ENCODE measurements at regions not wholly inside any gene's neighbourhood (a gene's known extent, or its start where the extent isn't known, plus 50 kb on each side); places are given as distances from the start of the nearest gene placed in this dataset.
"Not testable (repeated sequence)": the region's sequence is repeated elsewhere in the genome, so short reads cannot be mapped to it uniquely, and the experiment has no call there.

DNA sequence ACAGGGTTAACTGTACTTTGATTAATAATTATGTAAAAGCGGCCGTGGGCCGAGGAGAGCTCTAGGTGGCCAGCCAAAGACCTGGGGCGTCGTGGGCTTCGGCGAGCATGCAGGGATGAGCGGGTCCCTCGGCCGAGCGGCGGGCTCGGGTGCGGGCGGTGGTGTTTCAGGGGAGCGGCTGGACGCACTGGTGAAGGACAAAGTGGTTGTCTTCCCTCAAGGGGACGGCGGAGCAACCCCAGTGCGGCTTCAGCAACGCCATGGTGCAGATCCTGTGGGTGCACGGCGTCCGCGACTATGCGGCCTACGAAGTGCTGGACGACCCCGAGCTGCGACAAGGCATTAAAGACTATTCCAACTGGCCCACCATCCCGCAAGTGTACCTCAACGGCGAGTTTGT is 103.0 kb upstream of the C1GALT1C1 start:
- Histone ChIP-seq H3K9me3 (no peaks in the 10 kb centered on the region), H3K4me1 (no peaks in the 10 kb centered on the region), H3K36me3 (ENCODE audit: control insufficient read depth, insufficient read depth, low read length) (no peaks in the 10 kb centered on the region), H3K27me3 (replicated peaks; ENCODE audit: control insufficient read depth, insufficient read depth, low read length) (no peaks in the 10 kb centered on the region), H3K4me3 (ENCODE audit: low read depth, low read length) (no peak overlapping the region)
- H3K4me1 Mint-ChIP-seq (ENCODE audit: low read depth, unreplicated experiment) = no peaks in the 10 kb centered on the region
- H3K27ac Mint-ChIP-seq (ENCODE audit: unreplicated experiment) = no peak overlapping the region
- no peaks in the 10 kb centered on the region for H3K36me3 Mint-ChIP-seq (ENCODE audit: insufficient read depth, unreplicated experiment)
- no TSS peak for BruUV-seq (replicated peaks)
- H3K4me3 Mint-ChIP-seq (ENCODE audit: unreplicated experiment) = no peak overlapping the region
- no peaks in the 10 kb centered on the region for H3K9me3 Mint-ChIP-seq (ENCODE audit: unreplicated experiment)
- ChIA-PET CTCF (no interaction called here), POLR2A (no interaction called here)
- TF ChIP-seq, protein P1, sequence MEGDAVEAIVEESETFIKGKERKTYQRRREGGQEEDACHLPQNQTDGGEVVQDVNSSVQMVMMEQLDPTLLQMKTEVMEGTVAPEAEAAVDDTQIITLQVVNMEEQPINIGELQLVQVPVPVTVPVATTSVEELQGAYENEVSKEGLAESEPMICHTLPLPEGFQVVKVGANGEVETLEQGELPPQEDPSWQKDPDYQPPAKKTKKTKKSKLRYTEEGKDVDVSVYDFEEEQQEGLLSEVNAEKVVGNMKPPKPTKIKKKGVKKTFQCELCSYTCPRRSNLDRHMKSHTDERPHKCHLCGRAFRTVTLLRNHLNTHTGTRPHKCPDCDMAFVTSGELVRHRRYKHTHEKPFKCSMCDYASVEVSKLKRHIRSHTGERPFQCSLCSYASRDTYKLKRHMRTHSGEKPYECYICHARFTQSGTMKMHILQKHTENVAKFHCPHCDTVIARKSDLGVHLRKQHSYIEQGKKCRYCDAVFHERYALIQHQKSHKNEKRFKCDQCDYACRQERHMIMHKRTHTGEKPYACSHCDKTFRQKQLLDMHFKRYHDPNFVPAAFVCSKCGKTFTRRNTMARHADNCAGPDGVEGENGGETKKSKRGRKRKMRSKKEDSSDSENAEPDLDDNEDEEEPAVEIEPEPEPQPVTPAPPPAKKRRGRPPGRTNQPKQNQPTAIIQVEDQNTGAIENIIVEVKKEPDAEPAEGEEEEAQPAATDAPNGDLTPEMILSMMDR (IDR thresholded peaks at IDR 0.05; ENCODE audit: insufficient read depth in 1 of 2, low read depth in 1 of 2, low read length in 1 of 2, severe bottlenecking in 1 of 2, unreplicated experiment in 1 of 2) = no peak
- H3K27me3 Mint-ChIP-seq (ENCODE audit: insufficient read depth, unreplicated experiment) = no peaks in the 10 kb centered on the region
- intact Hi-C loops (cut with micrococcal nuclease; ENCODE audit: unreplicated experiment) = no loop called here
- DNase-seq = no peak

DNA sequence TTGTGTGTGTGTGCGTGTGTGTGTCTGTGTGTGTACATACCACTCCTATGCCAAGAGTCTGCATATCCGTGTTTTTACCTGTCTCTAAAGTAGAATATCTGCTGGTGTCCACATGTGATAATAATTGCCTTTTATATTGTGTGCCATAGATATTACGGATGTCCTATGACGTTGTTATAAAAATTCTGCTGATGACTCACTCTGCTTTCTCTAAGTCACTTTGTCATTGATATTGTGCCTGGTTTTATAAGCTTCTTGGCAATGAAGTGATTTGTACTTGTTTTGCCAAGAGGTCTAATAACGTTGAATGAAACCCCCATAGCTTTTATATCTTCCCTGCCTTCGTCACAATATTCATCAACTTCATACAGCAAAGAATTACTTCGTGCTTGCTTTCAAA is 102.6 kb upstream of the C1GALT1C1 start:
- intact Hi-C loops (cut with micrococcal nuclease; ENCODE audit: unreplicated experiment) = no loop called here
- H3K4me3 Mint-ChIP-seq (ENCODE audit: unreplicated experiment) = no peak overlapping the region
- H3K27me3 Mint-ChIP-seq (ENCODE audit: insufficient read depth, unreplicated experiment) = no peaks in the 10 kb centered on the region
- Histone ChIP-seq H3K4me3 (ENCODE audit: low read depth, low read length) (no peak overlapping the region), H3K36me3 (ENCODE audit: control insufficient read depth, insufficient read depth, low read length) (no peaks in the 10 kb centered on the region), H3K4me1 (no peaks in the 10 kb centered on the region), H3K9me3 (no peaks in the 10 kb centered on the region), H3K27me3 (replicated peaks; ENCODE audit: control insufficient read depth, insufficient read depth, low read length) (no peaks in the 10 kb centered on the region)
- CTCF ChIA-PET = no interaction called here
- no peaks in the 10 kb centered on the region for H3K4me1 Mint-ChIP-seq (ENCODE audit: low read depth, unreplicated experiment)
- no peak for DNase-seq
- BruUV-seq (replicated peaks) = no TSS peak
- POLR2A ChIA-PET = no interaction called here
- H3K36me3 Mint-ChIP-seq (ENCODE audit: insufficient read depth, unreplicated experiment) = no peaks in the 10 kb centered on the region
- H3K27ac Mint-ChIP-seq (ENCODE audit: unreplicated experiment) = no peak overlapping the region
- TF ChIP-seq, protein P1 (IDR thresholded peaks at IDR 0.05; ENCODE audit: insufficient read depth in 1 of 2, low read depth in 1 of 2, low read length in 1 of 2, severe bottlenecking in 1 of 2, unreplicated experiment in 1 of 2) = no peak
- no peaks in the 10 kb centered on the region for H3K9me3 Mint-ChIP-seq (ENCODE audit: unreplicated experiment)

DNA sequence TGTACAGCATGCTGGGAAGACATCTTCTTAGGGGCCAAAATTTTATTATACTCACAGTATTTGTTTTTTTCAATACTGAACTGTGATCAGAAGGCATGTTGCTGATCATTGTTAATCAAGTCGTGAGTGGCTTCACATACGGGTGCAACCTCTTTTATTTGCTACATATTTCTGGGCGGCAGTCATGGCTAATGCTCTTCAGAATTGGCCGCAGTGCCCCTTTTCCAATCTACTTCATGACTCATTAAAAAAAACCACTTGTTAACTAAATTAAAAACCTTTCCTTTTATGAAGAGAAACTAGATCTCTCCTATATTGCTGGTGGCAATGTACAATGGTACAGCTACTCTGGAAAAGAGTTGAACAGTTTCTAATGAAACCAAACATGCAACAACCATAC is 101.5 kb upstream of the C1GALT1C1 start:
- H3K9me3 Mint-ChIP-seq (ENCODE audit: unreplicated experiment) = no peaks in the 10 kb centered on the region
- H3K27me3 Mint-ChIP-seq (ENCODE audit: insufficient read depth, unreplicated experiment) = no peaks in the 10 kb centered on the region
- CTCF ChIA-PET = no interaction called here
- Histone ChIP-seq H3K4me1 (no peaks in the 10 kb centered on the region), H3K27me3 (replicated peaks; ENCODE audit: control insufficient read depth, insufficient read depth, low read length) (no peaks in the 10 kb centered on the region), H3K36me3 (ENCODE audit: control insufficient read depth, insufficient read depth, low read length) (no peaks in the 10 kb centered on the region), H3K9me3 (no peaks in the 10 kb centered on the region), H3K4me3 (ENCODE audit: low read depth, low read length) (no peak overlapping the region)
- intact Hi-C loops (cut with micrococcal nuclease; ENCODE audit: unreplicated experiment) = no loop called here
- no peak overlapping the region for H3K27ac Mint-ChIP-seq (ENCODE audit: unreplicated experiment)
- no peaks in the 10 kb centered on the region for H3K4me1 Mint-ChIP-seq (ENCODE audit: low read depth, unreplicated experiment)
- no TSS peak for BruUV-seq (replicated peaks)
- POLR2A ChIA-PET = no interaction called here
- TF ChIP-seq, protein P1 (IDR thresholded peaks at IDR 0.05; ENCODE audit: insufficient read depth in 1 of 2, low read depth in 1 of 2, low read length in 1 of 2, severe bottlenecking in 1 of 2, unreplicated experiment in 1 of 2) = no peak
- H3K4me3 Mint-ChIP-seq (ENCODE audit: unreplicated experiment) = no peak overlapping the region
- H3K36me3 Mint-ChIP-seq (ENCODE audit: insufficient read depth, unreplicated experiment) = no peaks in the 10 kb centered on the region
- DNase-seq = no peak

DNA sequence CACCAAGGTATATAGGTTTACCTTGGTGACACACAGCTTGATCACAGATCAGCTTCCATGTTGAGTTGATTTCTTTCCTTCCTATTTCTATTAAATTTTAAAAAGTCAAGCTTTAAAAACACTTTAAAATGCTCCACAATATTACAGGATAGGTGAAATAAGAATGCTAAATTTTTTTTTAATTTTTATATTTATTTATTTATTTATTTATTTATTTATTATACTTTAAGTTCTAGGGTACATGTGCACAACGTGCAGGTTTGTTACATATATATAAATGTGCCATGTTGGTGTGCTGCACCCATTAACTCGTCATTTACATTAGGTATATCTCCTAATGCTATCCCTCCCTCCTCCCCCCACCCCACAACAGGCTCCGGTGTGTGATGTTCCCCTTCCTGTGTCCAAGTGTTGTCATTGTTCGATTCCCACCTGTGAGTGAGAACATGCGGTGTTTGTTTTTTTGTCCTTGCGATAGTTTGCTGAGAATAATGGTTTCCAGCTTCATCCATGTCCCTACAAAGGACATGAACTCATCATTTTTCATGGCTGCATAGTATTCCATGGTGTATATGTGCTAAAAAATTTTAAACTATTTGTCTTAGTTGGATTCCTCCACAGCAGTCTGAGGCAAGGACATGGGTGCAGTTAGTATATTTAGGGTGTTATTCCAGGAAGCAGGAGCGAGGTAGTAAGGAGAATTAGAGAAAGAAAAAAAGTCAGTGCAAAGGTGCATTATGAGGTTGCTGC is 99.8 kb upstream of the C1GALT1C1 start:
- CTCF ChIA-PET; H3K4me3 Mint-ChIP-seq (ENCODE audit: unreplicated experiment): not testable (repeated sequence)

More for the DNA sequence above, 99.8 kb upstream of the C1GALT1C1 start:
- H3K27me3 ChIP-seq (replicated peaks; ENCODE audit: control insufficient read depth, insufficient read depth, low read length); DNase-seq; intact Hi-C loops (cut with micrococcal nuclease; ENCODE audit: unreplicated experiment); H3K27ac Mint-ChIP-seq (ENCODE audit: unreplicated experiment); POLR2A ChIA-PET; H3K9me3 ChIP-seq; H3K27me3 Mint-ChIP-seq (ENCODE audit: insufficient read depth, unreplicated experiment); H3K4me3 ChIP-seq (ENCODE audit: low read depth, low read length); H3K36me3 ChIP-seq (ENCODE audit: control insufficient read depth, insufficient read depth, low read length); H3K4me1 Mint-ChIP-seq (ENCODE audit: low read depth, unreplicated experiment); H3K36me3 Mint-ChIP-seq (ENCODE audit: insufficient read depth, unreplicated experiment); H3K4me1 ChIP-seq; H3K9me3 Mint-ChIP-seq (ENCODE audit: unreplicated experiment); BruUV-seq (replicated peaks): not testable (repeated sequence)

Measured in Caco-2 (cell line).